OCI-LY1 (cell line): ENCODE measurements at regions not wholly inside any gene's neighbourhood (a gene's known extent, or its start where the extent isn't known, plus 50 kb on each side); places are given as distances from the start of the nearest gene placed in this dataset.
"Not testable (repeated sequence)": the region's sequence is repeated elsewhere in the genome, so short reads cannot be mapped to it uniquely, and the experiment has no call there.

Experiments used
- EZH2 ChIP-seq: fragments of 200-600 bp; sonication (generic), shearing (Covaris generic); IDR thresholded peaks from 2 replicates; pipeline ENCODE4 v1.8.0; 2017; ENCODE audit warnings: borderline replicate concordance, mixed run types, mild to moderate bottlenecking, antibody characterized with exemption, low read length, moderate library complexity, mixed read lengths
- TF ChIP-seq, protein P1 (sequence below): fragments of 200-600 bp; sonication (generic), shearing (Covaris generic); IDR thresholded peaks from 2 replicates; pipeline ENCODE4 v1.5.1; 2017; ENCODE audit warnings: mild to moderate bottlenecking, antibody characterized with exemption, low read length, moderate library complexity, mixed read lengths

DNA sequence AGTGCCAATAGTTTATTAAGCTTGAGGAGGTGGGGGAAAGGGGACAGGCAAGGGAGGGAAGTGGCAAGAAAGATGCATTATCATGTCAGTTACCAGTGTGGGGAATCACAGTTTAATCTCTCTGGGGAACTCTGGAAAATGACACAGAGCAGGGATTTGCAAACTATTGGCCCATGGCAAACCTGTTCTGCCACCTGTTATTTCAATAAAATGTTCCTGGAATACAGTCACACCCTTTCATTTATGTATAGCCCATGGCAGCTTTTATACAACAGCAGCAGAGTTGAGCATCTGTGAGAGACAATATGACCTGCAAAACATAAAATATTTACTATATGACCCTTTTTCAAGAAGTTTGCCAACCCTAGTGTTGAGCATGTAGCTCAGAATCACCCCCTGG, 140.5 kb downstream of the NPIPA7 start:
- TF ChIP-seq, protein P1, sequence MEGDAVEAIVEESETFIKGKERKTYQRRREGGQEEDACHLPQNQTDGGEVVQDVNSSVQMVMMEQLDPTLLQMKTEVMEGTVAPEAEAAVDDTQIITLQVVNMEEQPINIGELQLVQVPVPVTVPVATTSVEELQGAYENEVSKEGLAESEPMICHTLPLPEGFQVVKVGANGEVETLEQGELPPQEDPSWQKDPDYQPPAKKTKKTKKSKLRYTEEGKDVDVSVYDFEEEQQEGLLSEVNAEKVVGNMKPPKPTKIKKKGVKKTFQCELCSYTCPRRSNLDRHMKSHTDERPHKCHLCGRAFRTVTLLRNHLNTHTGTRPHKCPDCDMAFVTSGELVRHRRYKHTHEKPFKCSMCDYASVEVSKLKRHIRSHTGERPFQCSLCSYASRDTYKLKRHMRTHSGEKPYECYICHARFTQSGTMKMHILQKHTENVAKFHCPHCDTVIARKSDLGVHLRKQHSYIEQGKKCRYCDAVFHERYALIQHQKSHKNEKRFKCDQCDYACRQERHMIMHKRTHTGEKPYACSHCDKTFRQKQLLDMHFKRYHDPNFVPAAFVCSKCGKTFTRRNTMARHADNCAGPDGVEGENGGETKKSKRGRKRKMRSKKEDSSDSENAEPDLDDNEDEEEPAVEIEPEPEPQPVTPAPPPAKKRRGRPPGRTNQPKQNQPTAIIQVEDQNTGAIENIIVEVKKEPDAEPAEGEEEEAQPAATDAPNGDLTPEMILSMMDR = not testable (repeated sequence)
- not testable (repeated sequence) for TF ChIP-seq EZH2
